ENCODE measurements at regions not wholly inside any gene's neighbourhood (a gene's known extent, or its start where the extent isn't known, plus 50 kb on each side); places are given as distances from the start of the nearest gene placed in this dataset.

DNA sequence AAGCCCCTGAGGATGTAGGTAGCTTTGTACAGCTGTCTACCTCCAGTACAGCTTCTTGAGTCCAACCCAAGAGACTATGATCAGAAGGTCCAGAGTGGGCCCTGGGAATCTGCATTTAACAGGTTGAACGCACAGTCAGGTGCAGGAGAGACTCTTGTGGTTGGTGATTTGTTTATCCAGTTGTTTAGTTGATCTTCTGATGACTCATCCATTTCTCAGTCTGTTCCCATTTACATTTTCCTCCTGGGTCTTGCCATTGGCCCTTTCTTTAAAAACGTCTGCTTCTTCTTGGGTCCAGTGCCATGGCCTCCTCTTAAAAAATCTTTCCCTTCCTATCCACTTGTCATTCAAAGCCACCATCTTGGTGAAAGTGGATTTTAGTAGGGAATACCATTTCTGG, 734.2 kb downstream of the MED13L start:
- no peaks in the 10 kb centered on the region for H4K20me1 ChIP-seq (ENCODE audit: low read length)
- H2AFZ ChIP-seq (ENCODE audit: low read length), result no peak overlapping the region
- H3K27me3 ChIP-seq (ENCODE audit: low read length), result no peaks in the 10 kb centered on the region
- H3K9ac ChIP-seq (ENCODE audit: low read length), result no peak overlapping the region
- ATAC-seq (no peak), DNase-seq (peak; percentile 37)
- ChIA-PET CTCF (no interaction called here), POLR2A (ENCODE audit: unreplicated experiment) (no interaction called here)
- H3K9me2 ChIP-seq (replicated peaks; ENCODE audit: low read length), result no peaks in the 10 kb centered on the region
- H3K36me3 ChIP-seq (ENCODE audit: low read depth, low read length), result no peaks in the 10 kb centered on the region
- H3K79me2 ChIP-seq (ENCODE audit: low read length), result no peaks in the 10 kb centered on the region
- H3K27ac ChIP-seq (ENCODE audit: low read length), result no peak overlapping the region
- no peak overlapping the region for H3K4me2 ChIP-seq (ENCODE audit: low read length)
- 0 out of 2 replicates have a peak, but pooled peaks cover 4% of the 10 kb centered on the region for H3K4me1 ChIP-seq (ENCODE audit: insufficient read depth, low read length)
- TF ChIP-seq, protein P1, sequence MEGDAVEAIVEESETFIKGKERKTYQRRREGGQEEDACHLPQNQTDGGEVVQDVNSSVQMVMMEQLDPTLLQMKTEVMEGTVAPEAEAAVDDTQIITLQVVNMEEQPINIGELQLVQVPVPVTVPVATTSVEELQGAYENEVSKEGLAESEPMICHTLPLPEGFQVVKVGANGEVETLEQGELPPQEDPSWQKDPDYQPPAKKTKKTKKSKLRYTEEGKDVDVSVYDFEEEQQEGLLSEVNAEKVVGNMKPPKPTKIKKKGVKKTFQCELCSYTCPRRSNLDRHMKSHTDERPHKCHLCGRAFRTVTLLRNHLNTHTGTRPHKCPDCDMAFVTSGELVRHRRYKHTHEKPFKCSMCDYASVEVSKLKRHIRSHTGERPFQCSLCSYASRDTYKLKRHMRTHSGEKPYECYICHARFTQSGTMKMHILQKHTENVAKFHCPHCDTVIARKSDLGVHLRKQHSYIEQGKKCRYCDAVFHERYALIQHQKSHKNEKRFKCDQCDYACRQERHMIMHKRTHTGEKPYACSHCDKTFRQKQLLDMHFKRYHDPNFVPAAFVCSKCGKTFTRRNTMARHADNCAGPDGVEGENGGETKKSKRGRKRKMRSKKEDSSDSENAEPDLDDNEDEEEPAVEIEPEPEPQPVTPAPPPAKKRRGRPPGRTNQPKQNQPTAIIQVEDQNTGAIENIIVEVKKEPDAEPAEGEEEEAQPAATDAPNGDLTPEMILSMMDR (conservative IDR thresholded peaks at IDR 0.05; ENCODE audit: low read depth, low read length), result no peak
- TF ChIP-seq EZH2phosphoT487 (IDR thresholded peaks at IDR 0.05; ENCODE audit: borderline replicate concordance, low read length), result no peak
- no peak for TF ChIP-seq EZH2 (IDR thresholded peaks at IDR 0.05; ENCODE audit: low read length, unreplicated experiment)
- no TSS peak for BruUV-seq (replicated peaks)
- H3K4me3 ChIP-seq (ENCODE audit: low read length), result no peak overlapping the region
- no peaks in the 10 kb centered on the region for H3F3A ChIP-seq (ENCODE audit: low read length, unreplicated experiment)
- no peaks in the 10 kb centered on the region for H3K9me3 ChIP-seq (ENCODE audit: low read length)
- intact Hi-C loops (cut with micrococcal nuclease), result no loop called here

DNA sequence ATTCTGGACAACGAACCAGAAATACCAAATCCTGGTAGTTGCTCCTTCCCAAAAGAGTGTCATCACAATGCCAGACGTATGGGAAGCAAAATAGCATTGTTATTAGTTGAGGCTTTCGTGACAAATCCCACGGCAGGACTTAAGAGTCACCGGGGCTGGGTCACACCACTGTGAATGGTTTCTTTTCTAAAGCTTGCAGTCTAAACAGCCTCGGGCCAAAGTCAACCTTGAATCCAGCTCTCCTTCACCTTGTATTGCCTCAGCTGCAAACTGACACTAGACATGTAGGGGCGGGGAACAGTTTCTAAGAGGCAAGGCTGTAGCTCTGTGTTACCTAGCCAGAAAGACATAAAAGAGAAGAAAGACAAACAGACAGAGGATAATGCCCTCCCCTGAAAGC, 734.8 kb downstream of the MED13L start:
- CTCF ChIA-PET, result no interaction called here
- no TSS peak for BruUV-seq (replicated peaks)
- H3K4me2 ChIP-seq (ENCODE audit: low read length), result no peak overlapping the region
- POLR2A ChIA-PET (ENCODE audit: unreplicated experiment), result no interaction called here
- no peaks in the 10 kb centered on the region for H3K27me3 ChIP-seq (ENCODE audit: low read length)
- H3K27ac ChIP-seq (ENCODE audit: low read length), result peak overlapping the region; percentile 27
- TF ChIP-seq, protein P1 (conservative IDR thresholded peaks at IDR 0.05; ENCODE audit: low read depth, low read length), result no peak
- no peak for TF ChIP-seq EZH2phosphoT487 (IDR thresholded peaks at IDR 0.05; ENCODE audit: borderline replicate concordance, low read length)
- TF ChIP-seq EZH2 (IDR thresholded peaks at IDR 0.05; ENCODE audit: low read length, unreplicated experiment), result no peak
- 0 out of 2 replicates have a peak, but pooled peaks cover 4% of the 10 kb centered on the region for H3K4me1 ChIP-seq (ENCODE audit: insufficient read depth, low read length)
- no peaks in the 10 kb centered on the region for H3K9me2 ChIP-seq (replicated peaks; ENCODE audit: low read length)
- no peaks in the 10 kb centered on the region for H3K9me3 ChIP-seq (ENCODE audit: low read length)
- no peaks in the 10 kb centered on the region for H3K36me3 ChIP-seq (ENCODE audit: low read depth, low read length)
- ATAC-seq, result no peak
- no peak overlapping the region for H3K4me3 ChIP-seq (ENCODE audit: low read length)
- H3K9ac ChIP-seq (ENCODE audit: low read length), result no peak overlapping the region
- peak; percentile 46 for DNase-seq
- H3F3A ChIP-seq (ENCODE audit: low read length, unreplicated experiment), result no peaks in the 10 kb centered on the region
- intact Hi-C loops (cut with micrococcal nuclease), result no loop called here
- H3K79me2 ChIP-seq (ENCODE audit: low read length), result no peaks in the 10 kb centered on the region
- H2AFZ ChIP-seq (ENCODE audit: low read length), result no peak overlapping the region
- H4K20me1 ChIP-seq (ENCODE audit: low read length), result no peaks in the 10 kb centered on the region

DNA sequence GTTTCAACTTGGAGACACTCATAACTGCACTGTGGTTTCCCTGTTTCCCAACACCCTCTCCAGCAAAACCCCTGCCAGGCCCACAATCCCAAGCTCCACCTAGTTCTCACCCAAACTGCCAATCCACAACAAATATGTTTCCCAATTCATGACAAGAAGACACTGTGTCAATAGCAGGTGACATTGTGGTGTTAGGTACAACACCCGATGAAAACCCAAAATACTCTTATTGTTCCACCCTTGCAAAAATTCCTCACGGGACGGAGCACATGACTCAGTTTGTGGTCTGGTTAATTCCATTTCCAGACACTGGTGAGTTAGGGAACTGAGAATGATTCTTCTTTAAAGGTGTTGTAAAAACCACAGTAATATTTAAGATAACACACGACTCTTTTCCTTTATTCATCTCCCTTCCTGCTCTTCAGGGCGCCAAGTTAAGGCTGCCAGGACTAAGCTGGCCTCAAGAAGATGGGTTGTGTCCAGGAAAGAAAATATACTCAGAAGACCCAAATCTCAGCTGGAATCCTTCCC, 735.5 kb downstream of the MED13L start:
- DNase-seq (peak; percentile 48), ATAC-seq (peak; percentile 11; the same call in 1 of the 2 replicates)

More for the DNA sequence above, 735.5 kb downstream of the MED13L start:
- H3K27ac ChIP-seq (ENCODE audit: low read length), result peak overlapping the region; percentile 27
- intact Hi-C loops (cut with micrococcal nuclease), result no loop called here
- no peak overlapping the region for H3K4me2 ChIP-seq (ENCODE audit: low read length)
- H3K36me3 ChIP-seq (ENCODE audit: low read depth, low read length), result no peaks in the 10 kb centered on the region
- no peaks in the 10 kb centered on the region for H3F3A ChIP-seq (ENCODE audit: low read length, unreplicated experiment)
- ChIA-PET CTCF (no interaction called here), POLR2A (ENCODE audit: unreplicated experiment) (no interaction called here)
- no peaks in the 10 kb centered on the region for H3K9me3 ChIP-seq (ENCODE audit: low read length)
- H2AFZ ChIP-seq (ENCODE audit: low read length), result no peak overlapping the region
- 0 out of 2 replicates have a peak, but pooled peaks cover 4% of the 10 kb centered on the region for H3K4me1 ChIP-seq (ENCODE audit: insufficient read depth, low read length)
- H3K79me2 ChIP-seq (ENCODE audit: low read length), result no peaks in the 10 kb centered on the region
- no peaks in the 10 kb centered on the region for H3K27me3 ChIP-seq (ENCODE audit: low read length)
- BruUV-seq (replicated peaks), result no TSS peak
- no peaks in the 10 kb centered on the region for H3K9me2 ChIP-seq (replicated peaks; ENCODE audit: low read length)
- TF ChIP-seq, protein P1 (conservative IDR thresholded peaks at IDR 0.05; ENCODE audit: low read depth, low read length), result no peak
- TF ChIP-seq EZH2 (IDR thresholded peaks at IDR 0.05; ENCODE audit: low read length, unreplicated experiment) (no peak), EZH2phosphoT487 (IDR thresholded peaks at IDR 0.05; ENCODE audit: borderline replicate concordance, low read length) (no peak)
- no peaks in the 10 kb centered on the region for H4K20me1 ChIP-seq (ENCODE audit: low read length)
- no peak overlapping the region for H3K4me3 ChIP-seq (ENCODE audit: low read length)
- no peak overlapping the region for H3K9ac ChIP-seq (ENCODE audit: low read length)
